ENCODE measurements at regions not wholly inside any gene's neighbourhood (a gene's known extent, or its start where the extent isn't known, plus 50 kb on each side); places are given as distances from the start of the nearest gene placed in this dataset.
"Not testable (repeated sequence)": the region's sequence is repeated elsewhere in the genome, so short reads cannot be mapped to it uniquely, and the experiment has no call there.

- DNase-seq = no peak
Measured at GRCh38 chr4:33062155-33062806, 2342.1 kb downstream of the PCDH7 start.

- DNase-seq = no peak
Measured at GRCh38 chr4:33063241-33063640, 2343.1 kb downstream of the PCDH7 start.

- no peak for DNase-seq
Measured at GRCh38 chr4:33064238-33064637, 2344.1 kb downstream of the PCDH7 start.

- DNase-seq = no peak
Measured at GRCh38 chr4:33065749-33066148, 2345.6 kb downstream of the PCDH7 start.

GRCh38 chr4:33067221-33067620, 2347.1 kb downstream of the PCDH7 start:
- DNase-seq = no peak

GRCh38 chr4:33068539-33068938, 2348.4 kb downstream of the PCDH7 start:
- no peak for DNase-seq

GRCh38 chr4:33071535-33071934, 2351.4 kb downstream of the PCDH7 start:
- DNase-seq = no peak

- no peak for DNase-seq
Measured at GRCh38 chr4:33072298-33073089, 2352.3 kb downstream of the PCDH7 start.

GRCh38 chr4:33073811-33074210, 2353.6 kb downstream of the PCDH7 start:
- no peak for DNase-seq

GRCh38 chr4:33078145-33078544, 2358.0 kb downstream of the PCDH7 start:
- DNase-seq = no peak

- DNase-seq = no peak
Measured at GRCh38 chr4:33080275-33080674, 2360.1 kb downstream of the PCDH7 start.

- DNase-seq = no peak
Measured at GRCh38 chr4:33085709-33086108, 2365.5 kb downstream of the PCDH7 start.

GRCh38 chr4:33086331-33086925, 2366.3 kb downstream of the PCDH7 start:
- no peak for DNase-seq

- no peak for DNase-seq
Measured at GRCh38 chr4:33088713-33089112, 2368.5 kb downstream of the PCDH7 start.

- DNase-seq = no peak
Measured at GRCh38 chr4:33090910-33091309, 2370.7 kb downstream of the PCDH7 start.

- DNase-seq = no peak
Measured at GRCh38 chr4:33091961-33092360, 2371.8 kb downstream of the PCDH7 start.

- DNase-seq = no peak
Measured at GRCh38 chr4:33104273-33104672, 2384.1 kb downstream of the PCDH7 start.

GRCh38 chr4:33107814-33108213, 2387.6 kb downstream of the PCDH7 start:
- DNase-seq = no peak

GRCh38 chr4:33111117-33111516, 2390.9 kb downstream of the PCDH7 start:
- no peak for DNase-seq

GRCh38 chr4:33116871-33117270, 2396.7 kb downstream of the PCDH7 start:
- no peak for DNase-seq

GRCh38 chr4:33126002-33126401, 2405.8 kb downstream of the PCDH7 start:
- no peak for DNase-seq

- not testable (repeated sequence) for DNase-seq
Measured at GRCh38 chr4:33130662-33131061, 2410.5 kb downstream of the PCDH7 start.

- no peak for DNase-seq
Measured at GRCh38 chr4:33133723-33134122, 2413.6 kb downstream of the PCDH7 start.

GRCh38 chr4:33134366-33134765, 2414.2 kb downstream of the PCDH7 start:
- no peak for DNase-seq
